ENCODE measurements at regions not wholly inside any gene's neighbourhood (a gene's known extent, or its start where the extent isn't known, plus 50 kb on each side); places are given as distances from the start of the nearest gene placed in this dataset.

GRCh38 chr2:147501968-147502367 is 342.9 kb upstream of the ACVR2A start:
- WGBS, 2 donors = 80 to 84% methylated on average over 4 of the region's 4 CpGs
- H3K27ac ChIP-seq (ENCODE audit: low read depth in 1 of 2, low read length in 2 of 2) = no peak overlapping the region
- no peak overlapping the region for H3K4me3 ChIP-seq (ENCODE audit: low read length in 2 of 2)
- DNase-seq = no peak
- no peak for ATAC-seq (ENCODE audit: low FRiP score)
- H3K27me3 ChIP-seq (ENCODE audit: control insufficient read depth in 1 of 2, insufficient read depth in 2 of 2, low read length in 1 of 2) = no peaks in the 10 kb centered on the region
- H3K36me3 ChIP-seq (ENCODE audit: control insufficient read depth in 1 of 2, insufficient read depth in 2 of 2, low read length in 1 of 2) = no peaks in the 10 kb centered on the region
- no peaks in the 10 kb centered on the region for H3K4me1 ChIP-seq (ENCODE audit: control insufficient read depth in 1 of 2, insufficient read depth in 2 of 2, low read length in 2 of 2)
- intact Hi-C loops (cut with DNase I) = no loop called here
- H3K9me3 ChIP-seq (ENCODE audit: control insufficient read depth, low read length) = no peaks in the 10 kb centered on the region

- H3K9me3 ChIP-seq (ENCODE audit: control insufficient read depth, low read length) = no peaks in the 10 kb centered on the region
- no peaks in the 10 kb centered on the region for H3K36me3 ChIP-seq (ENCODE audit: control insufficient read depth in 1 of 2, insufficient read depth in 2 of 2, low read length in 1 of 2)
- 75 to 77% methylated on average over 1 of the region's 1 CpG for WGBS, 2 donors
- no peaks in the 10 kb centered on the region for H3K27me3 ChIP-seq (ENCODE audit: control insufficient read depth in 1 of 2, insufficient read depth in 2 of 2, low read length in 1 of 2)
- no peak for DNase-seq
- no peak overlapping the region for H3K4me3 ChIP-seq (ENCODE audit: low read length in 2 of 2)
- intact Hi-C loops (cut with DNase I) = no loop called here
- no peak overlapping the region for H3K27ac ChIP-seq (ENCODE audit: low read depth in 1 of 2, low read length in 2 of 2)
- no peaks in the 10 kb centered on the region for H3K4me1 ChIP-seq (ENCODE audit: control insufficient read depth in 1 of 2, insufficient read depth in 2 of 2, low read length in 2 of 2)
- ATAC-seq (ENCODE audit: low FRiP score) = no peak
These were observed 343.9 kb upstream of the ACVR2A start for GRCh38 chr2:147500819-147501395.

- Histone ChIP-seq H3K27me3 (ENCODE audit: control insufficient read depth in 1 of 2, insufficient read depth in 2 of 2, low read length in 1 of 2) (no peaks in the 10 kb centered on the region), H3K4me3 (ENCODE audit: low read length in 2 of 2) (no peak overlapping the region), H3K9me3 (ENCODE audit: control insufficient read depth, low read length) (no peaks in the 10 kb centered on the region), H3K27ac (ENCODE audit: low read depth in 1 of 2, low read length in 2 of 2) (no peak overlapping the region), H3K36me3 (ENCODE audit: control insufficient read depth in 1 of 2, insufficient read depth in 2 of 2, low read length in 1 of 2) (no peaks in the 10 kb centered on the region), H3K4me1 (ENCODE audit: control insufficient read depth in 1 of 2, insufficient read depth in 2 of 2, low read length in 2 of 2) (no peaks in the 10 kb centered on the region)
- no peak for ATAC-seq (ENCODE audit: low FRiP score)
- no peak for DNase-seq
- intact Hi-C loops (cut with DNase I) = no loop called here
- 88% methylated on average over 3 of the region's 3 CpGs for WGBS, 2 donors
These were observed 344.6 kb upstream of the ACVR2A start for GRCh38 chr2:147500229-147500628.

- H3K27me3 ChIP-seq (ENCODE audit: control insufficient read depth in 1 of 2, insufficient read depth in 2 of 2, low read length in 1 of 2) = no peaks in the 10 kb centered on the region
- WGBS, 2 donors = 80 to 90% methylated on average over 2 of the region's 2 CpGs
- intact Hi-C loops (cut with DNase I) = no loop called here
- no peaks in the 10 kb centered on the region for H3K36me3 ChIP-seq (ENCODE audit: control insufficient read depth in 1 of 2, insufficient read depth in 2 of 2, low read length in 1 of 2)
- DNase-seq (no peak), ATAC-seq (ENCODE audit: low FRiP score) (no peak)
- H3K9me3 ChIP-seq (ENCODE audit: control insufficient read depth, low read length) = no peaks in the 10 kb centered on the region
- no peak overlapping the region for H3K4me3 ChIP-seq (ENCODE audit: low read length in 2 of 2)
- no peak overlapping the region for H3K27ac ChIP-seq (ENCODE audit: low read depth in 1 of 2, low read length in 2 of 2)
- no peaks in the 10 kb centered on the region for H3K4me1 ChIP-seq (ENCODE audit: control insufficient read depth in 1 of 2, insufficient read depth in 2 of 2, low read length in 2 of 2)
These were observed 345.0 kb upstream of the ACVR2A start for GRCh38 chr2:147499785-147500184.

GRCh38 chr2:147495734-147496133 is 349.1 kb upstream of the ACVR2A start:
- H3K4me3 ChIP-seq (ENCODE audit: low read length in 2 of 2) = no peak overlapping the region
- H3K36me3 ChIP-seq (ENCODE audit: control insufficient read depth in 1 of 2, insufficient read depth in 2 of 2, low read length in 1 of 2) = no peaks in the 10 kb centered on the region
- no peaks in the 10 kb centered on the region for H3K9me3 ChIP-seq (ENCODE audit: control insufficient read depth, low read length)
- ATAC-seq (ENCODE audit: low FRiP score) = no peak
- no peaks in the 10 kb centered on the region for H3K4me1 ChIP-seq (ENCODE audit: control insufficient read depth in 1 of 2, insufficient read depth in 2 of 2, low read length in 2 of 2)
- H3K27ac ChIP-seq (ENCODE audit: low read depth in 1 of 2, low read length in 2 of 2) = no peak overlapping the region
- 67 to 73% methylated on average over 5 of the region's 5 CpGs for WGBS, 2 donors
- DNase-seq = no peak
- intact Hi-C loops (cut with DNase I) = no loop called here
- H3K27me3 ChIP-seq (ENCODE audit: control insufficient read depth in 1 of 2, insufficient read depth in 2 of 2, low read length in 1 of 2) = no peaks in the 10 kb centered on the region

GRCh38 chr2:147492471-147492870 is 352.4 kb upstream of the ACVR2A start:
- no peak for ATAC-seq (ENCODE audit: low FRiP score)
- Histone ChIP-seq H3K4me3 (ENCODE audit: low read length in 2 of 2) (no peak overlapping the region), H3K36me3 (ENCODE audit: control insufficient read depth in 1 of 2, insufficient read depth in 2 of 2, low read length in 1 of 2) (no peaks in the 10 kb centered on the region), H3K4me1 (ENCODE audit: control insufficient read depth in 1 of 2, insufficient read depth in 2 of 2, low read length in 2 of 2) (no peaks in the 10 kb centered on the region), H3K27ac (ENCODE audit: low read depth in 1 of 2, low read length in 2 of 2) (no peak overlapping the region), H3K9me3 (ENCODE audit: control insufficient read depth, low read length) (no peaks in the 10 kb centered on the region), H3K27me3 (ENCODE audit: control insufficient read depth in 1 of 2, insufficient read depth in 2 of 2, low read length in 1 of 2) (no peaks in the 10 kb centered on the region)
- no peak for DNase-seq
- intact Hi-C loops (cut with DNase I) = no loop called here
- 75 to 77% methylated on average over 2 of the region's 2 CpGs for WGBS, 2 donors

GRCh38 chr2:147491506-147491905 is 353.3 kb upstream of the ACVR2A start:
- intact Hi-C loops (cut with DNase I) = no loop called here

GRCh38 chr2:147490401-147491261 is 354.2 kb upstream of the ACVR2A start:
- WGBS, 2 donors = 65 to 71% methylated on average over 5 of the region's 5 CpGs
- intact Hi-C loops (cut with DNase I) = no loop called here
- no peak for DNase-seq
- ATAC-seq (ENCODE audit: low FRiP score) = no peak
- Histone ChIP-seq H3K27me3 (ENCODE audit: control insufficient read depth in 1 of 2, insufficient read depth in 2 of 2, low read length in 1 of 2) (no peaks in the 10 kb centered on the region), H3K9me3 (ENCODE audit: control insufficient read depth, low read length) (no peaks in the 10 kb centered on the region), H3K4me3 (ENCODE audit: low read length in 2 of 2) (no peak overlapping the region), H3K4me1 (ENCODE audit: control insufficient read depth in 1 of 2, insufficient read depth in 2 of 2, low read length in 2 of 2) (no peaks in the 10 kb centered on the region), H3K36me3 (ENCODE audit: control insufficient read depth in 1 of 2, insufficient read depth in 2 of 2, low read length in 1 of 2) (no peaks in the 10 kb centered on the region), H3K27ac (ENCODE audit: low read depth in 1 of 2, low read length in 2 of 2) (no peak overlapping the region)

More at GRCh38 chr2:147491506-147491905, 353.3 kb upstream of the ACVR2A start:
- H3K27me3 ChIP-seq (ENCODE audit: control insufficient read depth in 1 of 2, insufficient read depth in 2 of 2, low read length in 1 of 2) = no peaks in the 10 kb centered on the region
- ATAC-seq (ENCODE audit: low FRiP score) = no peak
- no peak overlapping the region for H3K27ac ChIP-seq (ENCODE audit: low read depth in 1 of 2, low read length in 2 of 2)
- no peak overlapping the region for H3K4me3 ChIP-seq (ENCODE audit: low read length in 2 of 2)
- H3K36me3 ChIP-seq (ENCODE audit: control insufficient read depth in 1 of 2, insufficient read depth in 2 of 2, low read length in 1 of 2) = no peaks in the 10 kb centered on the region
- DNase-seq = no peak
- WGBS, 2 donors = 78 to 80% methylated on average over 2 of the region's 2 CpGs
- H3K4me1 ChIP-seq (ENCODE audit: control insufficient read depth in 1 of 2, insufficient read depth in 2 of 2, low read length in 2 of 2) = no peaks in the 10 kb centered on the region
- no peaks in the 10 kb centered on the region for H3K9me3 ChIP-seq (ENCODE audit: control insufficient read depth, low read length)

GRCh38 chr2:147488472-147488871 is 356.4 kb upstream of the ACVR2A start:
- Histone ChIP-seq H3K27ac (ENCODE audit: low read depth in 1 of 2, low read length in 2 of 2) (no peak overlapping the region), H3K9me3 (ENCODE audit: control insufficient read depth, low read length) (no peaks in the 10 kb centered on the region), H3K27me3 (ENCODE audit: control insufficient read depth in 1 of 2, insufficient read depth in 2 of 2, low read length in 1 of 2) (no peaks in the 10 kb centered on the region), H3K4me1 (ENCODE audit: control insufficient read depth in 1 of 2, insufficient read depth in 2 of 2, low read length in 2 of 2) (no peaks in the 10 kb centered on the region), H3K4me3 (ENCODE audit: low read length in 2 of 2) (no peak overlapping the region), H3K36me3 (ENCODE audit: control insufficient read depth in 1 of 2, insufficient read depth in 2 of 2, low read length in 1 of 2) (no peaks in the 10 kb centered on the region)
- ATAC-seq (ENCODE audit: low FRiP score) (no peak), DNase-seq (no peak)
- WGBS, 2 donors = 85 to 91% methylated on average over 3 of the region's 3 CpGs
- intact Hi-C loops (cut with DNase I) = no loop called here
